CD14-positive monocyte (primary cell): ENCODE measurements at regions not wholly inside any gene's neighbourhood (a gene's known extent, or its start where the extent isn't known, plus 50 kb on each side); places are given as distances from the start of the nearest gene placed in this dataset.

ENCODE experiments used
- DNase-seq, 3 donors: peaks; one replicate each; pipeline ENCODE4 v3.0.0-alpha.2; 2011 to 2022
- H2AFZ ChIP-seq: 2 replicates; pipeline ENCODE4 v1.6.0; 2012; ENCODE audit warnings: mild to moderate bottlenecking, low read depth, low read length, inconsistent platforms; ENCODE audit not compliant: insufficient read depth, poor library complexity, severe bottlenecking
- H3K27ac ChIP-seq, 2 donors: 1 replicate in 1 of 2; 2 replicates in 1 of 2; pipeline ENCODE4 v1.5.1; 2012 to 2013; ENCODE audit warnings: low read length in 2 of 2, control low read depth in 1 of 2, inconsistent platforms in 1 of 2, low read depth in 1 of 2, mild to moderate bottlenecking in 1 of 2
- H3K27me3 ChIP-seq, 2 donors: one replicate each; pipeline versions ENCODE4 v1.6.0 to v1.6.1; 2011 to 2013; ENCODE audit warnings: low read length in 2 of 2; ENCODE audit not compliant: control insufficient read depth in 2 of 2, insufficient read depth in 2 of 2
- H3K36me3 ChIP-seq, 2 donors: replicated peaks in 1 of 2; 1 replicate in 1 of 2; 2 replicates in 1 of 2; pipeline versions ENCODE4 v1.5.1 to v1.6.1; 2012 to 2013; ENCODE audit warnings: low read length in 2 of 2, control low read depth in 1 of 2, inconsistent platforms in 1 of 2, mild to moderate bottlenecking in 1 of 2; ENCODE audit not compliant: insufficient read depth in 2 of 2, control insufficient read depth in 1 of 2
- H3K4me1 ChIP-seq, 2 donors: 1 replicate in 1 of 2; 2 replicates in 1 of 2; pipeline versions ENCODE4 v1.5.1 to v1.6.1; 2012 to 2013; ENCODE audit warnings: low read length in 2 of 2, control low read depth in 1 of 2, inconsistent platforms in 1 of 2, mild to moderate bottlenecking in 1 of 2, moderate library complexity in 1 of 2; ENCODE audit not compliant: insufficient read depth in 2 of 2, control insufficient read depth in 1 of 2
- H3K4me2 ChIP-seq: replicated peaks from 2 replicates; pipeline ENCODE3; 2012; ENCODE audit warnings: low read length, moderate library complexity, mild to moderate bottlenecking; ENCODE audit not compliant: poor library complexity, severe bottlenecking; ENCODE audit errors: extremely low read depth
- H3K4me3 ChIP-seq, 3 experiments: fragments of 200-600 bp in 1 of 3; sonication (generic) in 1 of 3; replicated peaks in 1 of 3; 1 replicate in 2 of 3; 2 replicates in 1 of 3; pipeline ENCODE4 v1.5.1; 2011 to 2013; ENCODE audit warnings: low read length in 3 of 3, mild to moderate bottlenecking in 3 of 3, control low read depth in 2 of 3, low read depth in 2 of 3, inconsistent platforms in 1 of 3, moderate library complexity in 1 of 3
- H3K79me2 ChIP-seq: 2 replicates; pipeline ENCODE4 v1.6.0; 2012; ENCODE audit warnings: mild to moderate bottlenecking, control low read depth, inconsistent platforms, low read length, moderate library complexity; ENCODE audit not compliant: insufficient read depth
- H3K9ac ChIP-seq: 2 replicates; pipeline ENCODE4 v1.6.0; 2017; ENCODE audit warnings: low read length, mild to moderate bottlenecking; ENCODE audit not compliant: insufficient read depth, poor library complexity, severe bottlenecking
- H3K9me3 ChIP-seq, 2 donors: replicated peaks in 1 of 2; 1 replicate in 1 of 2; 2 replicates in 1 of 2; pipeline versions ENCODE4 v1.5.1 to v1.6.1; 2012 to 2013; ENCODE audit warnings: low read length in 2 of 2, control low read depth in 1 of 2; ENCODE audit not compliant: control insufficient read depth in 1 of 2, insufficient read depth in 1 of 2
- H4K20me1 ChIP-seq: 2 replicates; pipeline ENCODE4 v1.6.0; 2012; ENCODE audit warnings: mild to moderate bottlenecking, low read length, control low read depth, moderate library complexity; ENCODE audit not compliant: insufficient read depth
- H3K27ac Mint-ChIP-seq, 7 donors: one replicate each; pipeline ENCODE4 v1.8.0; 2020; ENCODE audit warnings: mild to moderate bottlenecking in 7 of 7, mixed read lengths in 7 of 7, moderate library complexity in 6 of 7, inconsistent platforms in 2 of 7
- H3K27me3 Mint-ChIP-seq, 3 donors: one replicate each; pipeline ENCODE4 v1.8.0; 2021 to 2022; ENCODE audit warnings: low read depth in 3 of 3, mild to moderate bottlenecking in 3 of 3, mixed read lengths in 3 of 3, moderate library complexity in 3 of 3, inconsistent platforms in 1 of 3
- H3K36me3 Mint-ChIP-seq, 2 donors: one replicate each; pipeline ENCODE4 v1.8.0; 2020; ENCODE audit warnings: mixed read lengths in 2 of 2, inconsistent platforms in 1 of 2, mild to moderate bottlenecking in 1 of 2
- H3K4me1 Mint-ChIP-seq: one replicate; pipeline ENCODE4 v1.8.0; 2020; ENCODE audit warnings: mild to moderate bottlenecking, mixed read lengths
- H3K4me3 Mint-ChIP-seq, 2 donors: one replicate each; pipeline ENCODE4 v1.8.0; 2020; ENCODE audit warnings: mild to moderate bottlenecking in 2 of 2, mixed read lengths in 2 of 2, moderate library complexity in 1 of 2
- H3K9me3 Mint-ChIP-seq, 7 donors: one replicate each; pipeline ENCODE4 v1.8.0; 2020 to 2022; ENCODE audit warnings: mixed read lengths in 7 of 7, mild to moderate bottlenecking in 6 of 7, moderate library complexity in 6 of 7, inconsistent platforms in 2 of 7
- WGBS: methylation state at CpG from one replicate; pipeline ENCODE4 v1.1.5; 2013; ENCODE audit warnings: missing lambda C conversion rate; ENCODE audit not compliant: insufficient coverage; 5-methylcytosine and 5-hydroxymethylcytosine counted together
- intact Hi-C, 2 donors: fragments of 100-400 bp; cut with micrococcal nuclease; formaldehyde crosslinking; loops; one replicate each; pipeline versions ENCODE4 v1.15.0 to v1.15.1; 2023
- TF ChIP-seq, protein P1 (sequence below): fragments of 200-600 bp; IDR thresholded peaks from one replicate; pipeline ENCODE4 v1.8.0; 2022; ENCODE audit warnings: antibody characterized with exemption, mild to moderate bottlenecking

DNA sequence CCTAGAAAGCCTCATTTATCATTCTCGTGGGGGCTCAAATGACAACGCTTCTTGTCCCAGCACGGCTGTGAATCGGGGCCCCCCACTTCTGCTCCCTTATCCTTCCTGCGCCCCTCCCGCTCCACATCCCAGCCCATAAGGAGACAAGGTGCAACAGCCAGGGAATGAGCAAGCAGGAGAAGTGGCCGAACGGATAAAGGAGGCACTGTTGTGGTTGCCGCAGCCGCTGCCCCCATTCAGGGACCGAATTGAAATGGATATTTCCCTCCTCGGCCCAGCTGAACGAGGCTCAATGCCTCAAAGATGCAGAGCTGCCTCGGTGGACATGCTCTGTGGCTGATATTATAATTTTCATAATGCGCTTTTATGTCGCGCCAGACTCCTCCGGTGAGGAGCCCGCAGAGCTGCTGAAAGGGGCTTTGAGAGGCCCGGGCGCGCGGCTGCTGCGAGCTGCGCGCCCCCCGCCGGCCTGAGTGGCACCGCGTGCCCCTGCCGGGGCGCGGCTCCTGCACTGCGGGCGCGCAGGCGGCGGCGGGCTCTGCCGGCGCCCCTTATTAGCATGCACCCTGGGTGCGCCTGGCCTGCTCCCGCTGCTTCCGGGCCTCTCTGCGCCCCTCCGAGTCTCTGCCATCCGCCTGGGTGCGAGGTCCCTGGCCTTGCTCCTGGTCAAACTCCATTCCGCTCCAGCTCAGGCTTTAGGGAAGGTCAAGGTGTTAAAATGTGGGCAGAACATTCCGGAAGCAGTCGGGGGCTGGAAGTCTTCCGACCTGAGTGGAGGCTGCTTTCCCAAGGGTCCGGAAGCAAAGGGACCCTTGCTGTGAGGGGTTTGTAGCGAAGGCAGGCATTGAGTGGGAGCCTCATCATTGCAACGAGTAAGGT, 68.2 kb upstream of the TMEM33 start:
- H3K9me3 Mint-ChIP-seq, result peaks cover 0 to 26% (median 22%) of the 10 kb centered on the region in 7 donors
- peaks cover 23% of the 10 kb centered on the region for H3K4me1 Mint-ChIP-seq
- no peak overlapping the region for H3K27ac Mint-ChIP-seq
- H3K36me3 Mint-ChIP-seq, result peaks cover 0 to 4% of the 10 kb centered on the region in 2 donors
- Histone ChIP-seq H4K20me1 (no peaks in the 10 kb centered on the region), H3K4me1 (peaks cover 2 to 7% of the 10 kb centered on the region in 2 donors), H3K27me3 (peaks cover 77 to 94% of the 10 kb centered on the region in 2 donors), H3K9ac (no peak overlapping the region), H3K9me3 (peaks cover 5 to 27% of the 10 kb centered on the region in 2 donors), H3K4me2 (no peak overlapping the region), H3K36me3 (no peaks in the 10 kb centered on the region), H3K4me3 (no peak overlapping the region), H2AFZ (no peak overlapping the region), H3K27ac (no peak overlapping the region), H3K79me2 (no peaks in the 10 kb centered on the region)
- intact Hi-C loops, result no loop called here
- DNase-seq, result no peak
- TF ChIP-seq, protein P1, sequence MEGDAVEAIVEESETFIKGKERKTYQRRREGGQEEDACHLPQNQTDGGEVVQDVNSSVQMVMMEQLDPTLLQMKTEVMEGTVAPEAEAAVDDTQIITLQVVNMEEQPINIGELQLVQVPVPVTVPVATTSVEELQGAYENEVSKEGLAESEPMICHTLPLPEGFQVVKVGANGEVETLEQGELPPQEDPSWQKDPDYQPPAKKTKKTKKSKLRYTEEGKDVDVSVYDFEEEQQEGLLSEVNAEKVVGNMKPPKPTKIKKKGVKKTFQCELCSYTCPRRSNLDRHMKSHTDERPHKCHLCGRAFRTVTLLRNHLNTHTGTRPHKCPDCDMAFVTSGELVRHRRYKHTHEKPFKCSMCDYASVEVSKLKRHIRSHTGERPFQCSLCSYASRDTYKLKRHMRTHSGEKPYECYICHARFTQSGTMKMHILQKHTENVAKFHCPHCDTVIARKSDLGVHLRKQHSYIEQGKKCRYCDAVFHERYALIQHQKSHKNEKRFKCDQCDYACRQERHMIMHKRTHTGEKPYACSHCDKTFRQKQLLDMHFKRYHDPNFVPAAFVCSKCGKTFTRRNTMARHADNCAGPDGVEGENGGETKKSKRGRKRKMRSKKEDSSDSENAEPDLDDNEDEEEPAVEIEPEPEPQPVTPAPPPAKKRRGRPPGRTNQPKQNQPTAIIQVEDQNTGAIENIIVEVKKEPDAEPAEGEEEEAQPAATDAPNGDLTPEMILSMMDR, result no peak
- 3% methylated on average over 54 of the region's 55 CpGs for WGBS
- H3K27me3 Mint-ChIP-seq, result peaks cover 79 to 91% (median 84%) of the 10 kb centered on the region in 3 donors
- peak overlapping the region; percentile 20 to 78 for H3K4me3 Mint-ChIP-seq

DNA sequence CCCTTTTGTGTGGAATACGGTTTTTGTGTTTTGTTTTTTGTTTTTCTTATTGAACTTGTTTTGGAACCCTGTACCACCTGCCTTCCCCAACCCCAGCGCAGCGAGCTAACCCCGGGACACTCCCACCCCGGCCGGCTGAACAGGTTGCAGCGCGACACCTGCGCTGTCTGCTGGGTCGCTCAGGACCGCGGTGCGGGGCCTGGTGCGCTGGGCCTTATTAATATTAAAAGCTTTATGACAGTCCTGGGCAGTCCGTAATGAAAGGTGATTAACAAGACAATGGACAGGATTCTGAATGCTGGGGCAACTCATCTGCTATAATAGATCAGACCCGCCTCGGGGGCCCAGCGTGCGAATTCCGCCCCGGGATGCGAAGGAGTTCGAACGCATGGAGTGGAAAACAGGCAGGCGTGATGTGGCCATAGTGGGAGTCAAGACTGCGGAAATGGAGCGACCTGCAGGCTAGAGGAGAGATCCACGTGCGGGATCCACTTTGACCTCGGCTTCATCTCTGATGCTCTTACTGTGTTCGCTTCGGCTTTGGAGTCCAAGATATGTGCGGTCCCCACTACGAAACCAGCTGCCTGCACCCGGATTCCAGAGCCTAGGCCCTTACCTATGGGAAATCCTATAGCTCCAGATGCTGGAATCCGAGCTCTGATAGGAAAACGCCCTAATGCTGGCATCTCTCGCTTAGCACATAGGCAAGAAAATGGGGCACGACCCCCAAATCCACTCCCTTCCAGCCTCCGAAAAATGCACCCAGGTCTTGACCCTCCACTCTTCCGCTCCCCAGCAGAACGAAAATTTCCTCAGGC, 69.0 kb upstream of the TMEM33 start:
- Mint-ChIP-seq H3K4me3 (peak overlapping the region; percentile 20 to 76), H3K9me3 (peaks cover 0 to 26% (median 22%) of the 10 kb centered on the region in 7 donors), H3K4me1 (peaks cover 23% of the 10 kb centered on the region), H3K27ac (no peak overlapping the region), H3K36me3 (peaks cover 0 to 4% of the 10 kb centered on the region in 2 donors), H3K27me3 (peaks cover 76 to 88% (median 77%) of the 10 kb centered on the region in 3 donors)
- H3K4me3 ChIP-seq, result no peak overlapping the region
- peaks cover 76 to 93% of the 10 kb centered on the region in 2 donors for H3K27me3 ChIP-seq
- intact Hi-C loops, result no loop called here
- H3K27ac ChIP-seq, result no peak overlapping the region
- H3K9ac ChIP-seq, result no peak overlapping the region
- no peak for DNase-seq
- H3K4me2 ChIP-seq, result no peak overlapping the region
- no peaks in the 10 kb centered on the region for H3K36me3 ChIP-seq
- no peak overlapping the region for H2AFZ ChIP-seq
- peaks cover 5 to 26% of the 10 kb centered on the region in 2 donors for H3K9me3 ChIP-seq
- H4K20me1 ChIP-seq, result no peaks in the 10 kb centered on the region
- no peaks in the 10 kb centered on the region for H3K79me2 ChIP-seq
- TF ChIP-seq, protein P1, result no peak
- WGBS, result 15% methylated on average over 38 of the region's 42 CpGs
- peaks cover 2 to 7% of the 10 kb centered on the region in 2 donors for H3K4me1 ChIP-seq
